GM12873 (cell line): ENCODE measurements at regions not wholly inside any gene's neighbourhood (a gene's known extent, or its start where the extent isn't known, plus 50 kb on each side); places are given as distances from the start of the nearest gene placed in this dataset.

Experiments used
- TF ChIP-seq, protein P1 (sequence below): IDR thresholded peaks from 2 replicates; pipeline ENCODE4 v1.5.1; 2012; ENCODE audit warnings: low read depth, mild to moderate bottlenecking, moderate library complexity, low read length, control low read depth; ENCODE audit not compliant: insufficient read depth; ENCODE audit errors: missing control alignments

DNA sequence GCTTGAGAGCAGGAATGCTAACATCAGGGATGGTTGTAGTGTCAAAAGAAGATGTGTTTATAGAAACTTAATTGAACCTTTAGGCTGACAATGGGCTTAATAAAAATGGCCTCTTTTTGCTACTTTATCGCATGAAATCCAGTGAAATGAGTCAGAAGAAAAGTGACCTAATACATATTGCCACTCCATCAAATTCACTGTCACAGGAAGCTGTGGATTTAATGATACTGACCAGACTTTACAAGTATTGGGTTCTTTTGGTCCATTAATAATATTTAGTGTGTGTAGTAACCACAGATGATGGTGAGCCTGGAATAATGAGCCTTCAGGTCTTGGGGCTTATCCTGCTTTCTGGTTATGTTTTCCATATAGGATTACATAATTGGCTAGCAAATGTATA lies 231.8 kb upstream of the GMDS start:
- TF ChIP-seq, protein P1, sequence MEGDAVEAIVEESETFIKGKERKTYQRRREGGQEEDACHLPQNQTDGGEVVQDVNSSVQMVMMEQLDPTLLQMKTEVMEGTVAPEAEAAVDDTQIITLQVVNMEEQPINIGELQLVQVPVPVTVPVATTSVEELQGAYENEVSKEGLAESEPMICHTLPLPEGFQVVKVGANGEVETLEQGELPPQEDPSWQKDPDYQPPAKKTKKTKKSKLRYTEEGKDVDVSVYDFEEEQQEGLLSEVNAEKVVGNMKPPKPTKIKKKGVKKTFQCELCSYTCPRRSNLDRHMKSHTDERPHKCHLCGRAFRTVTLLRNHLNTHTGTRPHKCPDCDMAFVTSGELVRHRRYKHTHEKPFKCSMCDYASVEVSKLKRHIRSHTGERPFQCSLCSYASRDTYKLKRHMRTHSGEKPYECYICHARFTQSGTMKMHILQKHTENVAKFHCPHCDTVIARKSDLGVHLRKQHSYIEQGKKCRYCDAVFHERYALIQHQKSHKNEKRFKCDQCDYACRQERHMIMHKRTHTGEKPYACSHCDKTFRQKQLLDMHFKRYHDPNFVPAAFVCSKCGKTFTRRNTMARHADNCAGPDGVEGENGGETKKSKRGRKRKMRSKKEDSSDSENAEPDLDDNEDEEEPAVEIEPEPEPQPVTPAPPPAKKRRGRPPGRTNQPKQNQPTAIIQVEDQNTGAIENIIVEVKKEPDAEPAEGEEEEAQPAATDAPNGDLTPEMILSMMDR: no peak

DNA sequence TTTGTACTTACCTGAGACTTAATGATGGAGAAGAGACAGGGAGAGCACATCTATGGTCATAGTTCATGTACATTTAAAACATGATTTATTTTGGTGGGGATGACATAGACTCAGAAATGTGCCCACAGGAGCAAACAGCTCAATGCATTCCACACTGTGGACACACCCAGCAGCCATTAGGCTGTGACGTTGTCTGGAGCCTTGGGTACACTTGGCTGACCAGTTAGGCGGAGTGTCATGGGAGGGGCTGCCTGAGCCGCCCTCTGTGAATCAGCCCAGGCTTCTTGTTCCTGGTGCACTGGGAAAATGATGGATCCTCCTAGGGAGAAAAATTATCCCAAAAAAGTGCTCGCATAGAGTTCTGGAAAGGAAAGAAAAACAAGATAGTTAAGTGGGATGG lies 231.0 kb upstream of the GMDS start:
- TF ChIP-seq, protein P1: no peak

DNA sequence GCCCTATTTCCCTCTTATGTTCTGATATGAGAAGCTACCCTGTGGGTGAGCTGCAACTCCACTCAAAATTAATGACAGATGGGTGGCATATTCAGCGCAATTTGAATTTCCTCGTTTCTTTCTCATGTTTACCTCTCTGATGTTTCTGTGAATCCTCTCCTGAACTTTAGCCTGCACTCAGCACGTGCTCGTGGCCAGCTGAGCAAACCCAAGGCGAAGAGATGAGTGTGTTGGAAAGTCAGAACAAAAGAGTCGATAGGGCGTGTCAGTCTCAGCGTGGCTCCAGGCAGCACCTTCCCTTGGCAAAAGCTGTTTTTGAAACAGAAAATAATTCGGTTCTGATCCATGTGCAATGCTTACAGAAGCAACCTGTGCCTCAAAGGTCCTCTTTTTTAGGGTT lies 226.1 kb upstream of the GMDS start:
- TF ChIP-seq, protein P1: no peak

DNA sequence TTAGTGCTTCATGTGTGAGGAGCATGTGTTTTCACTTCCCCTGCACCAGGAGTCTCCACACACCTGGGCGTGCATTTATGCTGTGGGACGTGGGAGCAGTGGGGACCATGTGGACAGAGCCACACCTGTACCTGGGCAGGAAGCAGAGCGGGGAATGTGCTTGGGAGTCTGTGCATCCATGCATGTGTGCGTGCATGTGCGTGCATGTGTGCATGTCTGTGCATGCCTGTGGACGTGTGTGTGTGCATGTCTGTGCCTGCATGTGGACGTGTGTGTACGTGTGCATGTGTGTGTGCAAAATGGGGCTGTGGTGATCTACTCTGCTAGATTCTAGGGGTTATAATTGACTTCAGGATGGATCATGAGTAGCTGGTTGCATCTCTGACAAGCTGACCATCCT lies 224.0 kb upstream of the GMDS start:
- TF ChIP-seq, protein P1: no peak

DNA sequence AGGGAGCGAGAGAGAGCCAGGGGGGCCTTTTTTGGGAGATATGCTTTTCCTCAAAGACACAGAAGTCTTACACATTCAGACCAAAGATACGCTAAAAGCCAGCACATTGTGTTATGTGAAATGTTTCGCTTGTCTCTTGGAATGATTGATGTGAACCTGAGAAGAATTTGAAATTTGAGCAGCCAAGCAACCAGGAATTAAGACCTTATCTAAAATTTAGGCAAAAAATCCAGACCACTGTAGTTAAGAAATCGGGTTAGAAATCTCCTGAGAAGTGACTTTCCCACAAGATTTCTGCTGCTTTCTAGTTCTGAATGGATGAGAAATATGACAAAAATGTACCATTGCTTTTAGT lies 223.2 kb upstream of the GMDS start:
- TF ChIP-seq, protein P1: no peak

DNA sequence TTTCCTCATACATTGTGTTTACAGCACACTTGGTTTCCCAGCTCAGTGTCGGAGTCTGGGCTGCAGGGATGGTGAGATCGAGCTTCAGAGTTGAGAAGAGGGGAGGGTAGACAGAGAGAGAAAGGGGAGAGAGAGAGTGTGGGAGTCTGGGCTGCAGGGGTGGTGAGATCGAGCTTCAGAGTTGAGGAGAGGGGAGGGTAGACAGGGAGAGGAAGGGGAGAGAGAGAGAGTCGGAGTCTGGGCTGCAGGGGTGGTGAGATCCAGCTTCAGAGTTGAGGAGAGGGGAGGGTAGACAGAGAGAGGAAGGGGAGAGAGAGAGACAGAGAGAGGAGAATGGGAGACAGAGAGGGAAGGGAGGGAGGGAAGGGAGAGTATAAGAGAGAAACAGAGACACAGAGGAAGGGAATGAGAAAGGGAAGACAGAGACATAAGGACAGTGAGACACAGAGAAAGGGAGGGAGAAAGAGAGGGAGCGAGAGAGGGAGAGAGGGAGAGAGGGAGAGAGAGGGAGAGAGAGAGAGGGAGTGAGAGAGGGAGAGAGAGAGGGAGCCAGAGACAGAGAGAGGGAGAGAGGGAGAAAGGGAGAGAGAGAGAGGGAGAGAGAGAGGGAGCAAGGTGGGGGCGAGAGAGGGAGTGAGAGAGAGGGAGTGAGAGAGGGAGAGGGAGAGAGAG lies 222.7 kb upstream of the GMDS start:
- TF ChIP-seq, protein P1: no peak

DNA sequence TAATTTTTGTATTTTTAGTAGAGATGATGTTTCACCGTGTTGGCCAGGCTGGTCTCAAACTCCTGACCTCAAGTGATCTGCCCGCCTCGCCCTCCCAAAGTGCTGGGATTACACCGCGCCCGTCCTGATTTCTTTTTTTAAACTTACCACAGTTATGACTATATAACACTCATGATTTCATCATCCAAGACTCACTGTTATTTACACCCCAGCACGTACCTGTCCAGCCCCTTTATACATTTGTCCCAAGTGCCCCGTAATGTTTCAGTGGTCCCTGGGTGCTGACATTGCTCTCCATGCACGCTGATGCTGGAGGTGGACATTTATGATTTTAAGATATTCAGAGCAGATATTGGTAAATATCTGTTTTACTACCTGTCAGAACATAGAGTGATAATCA lies 219.9 kb upstream of the GMDS start:
- TF ChIP-seq, protein P1: no peak
